ENCODE measurements at regions not wholly inside any gene's neighbourhood (a gene's known extent, or its start where the extent isn't known, plus 50 kb on each side); places are given as distances from the start of the nearest gene placed in this dataset.
"Not testable (repeated sequence)": the region's sequence is repeated elsewhere in the genome, so short reads cannot be mapped to it uniquely, and the experiment has no call there.

DNA sequence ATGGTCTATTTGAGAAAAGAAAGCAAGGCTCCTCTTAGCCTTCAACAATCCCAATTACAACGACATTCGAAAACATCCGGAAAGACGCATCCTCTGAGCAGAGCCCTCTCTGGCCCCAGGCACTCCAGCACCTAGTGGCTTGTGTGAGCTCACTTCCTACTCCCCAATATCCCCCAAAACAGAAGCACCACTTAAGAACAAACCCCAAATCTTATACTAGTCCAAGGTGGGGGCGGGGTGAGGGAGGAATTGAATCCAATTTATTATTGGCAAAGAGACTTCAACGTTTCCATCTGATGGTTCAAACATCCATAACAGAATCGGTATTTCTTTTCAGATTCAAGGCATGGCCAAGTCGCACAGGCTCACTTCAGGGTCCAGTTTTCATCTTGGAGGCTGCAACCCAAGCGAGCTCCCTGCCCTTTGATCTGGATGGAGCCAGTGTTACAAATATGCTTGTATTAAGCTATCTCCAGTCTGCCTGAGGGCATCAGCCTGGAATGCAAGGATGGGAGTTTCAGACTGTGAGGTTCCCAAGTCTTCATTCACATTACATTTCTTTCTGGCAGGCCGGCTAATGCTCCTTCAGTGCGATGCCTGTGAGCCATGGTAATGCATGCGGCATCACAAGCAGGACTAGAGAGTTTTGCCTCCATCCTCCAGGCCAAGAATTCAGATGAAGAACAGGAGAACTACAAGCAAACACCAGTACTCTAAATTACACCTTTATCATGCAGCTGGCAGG, 132.5 kb upstream of the FOXN3 start:
- no peak for DNase-seq (ENCODE audit: low read depth)
- TF ChIP-seq, protein P1, sequence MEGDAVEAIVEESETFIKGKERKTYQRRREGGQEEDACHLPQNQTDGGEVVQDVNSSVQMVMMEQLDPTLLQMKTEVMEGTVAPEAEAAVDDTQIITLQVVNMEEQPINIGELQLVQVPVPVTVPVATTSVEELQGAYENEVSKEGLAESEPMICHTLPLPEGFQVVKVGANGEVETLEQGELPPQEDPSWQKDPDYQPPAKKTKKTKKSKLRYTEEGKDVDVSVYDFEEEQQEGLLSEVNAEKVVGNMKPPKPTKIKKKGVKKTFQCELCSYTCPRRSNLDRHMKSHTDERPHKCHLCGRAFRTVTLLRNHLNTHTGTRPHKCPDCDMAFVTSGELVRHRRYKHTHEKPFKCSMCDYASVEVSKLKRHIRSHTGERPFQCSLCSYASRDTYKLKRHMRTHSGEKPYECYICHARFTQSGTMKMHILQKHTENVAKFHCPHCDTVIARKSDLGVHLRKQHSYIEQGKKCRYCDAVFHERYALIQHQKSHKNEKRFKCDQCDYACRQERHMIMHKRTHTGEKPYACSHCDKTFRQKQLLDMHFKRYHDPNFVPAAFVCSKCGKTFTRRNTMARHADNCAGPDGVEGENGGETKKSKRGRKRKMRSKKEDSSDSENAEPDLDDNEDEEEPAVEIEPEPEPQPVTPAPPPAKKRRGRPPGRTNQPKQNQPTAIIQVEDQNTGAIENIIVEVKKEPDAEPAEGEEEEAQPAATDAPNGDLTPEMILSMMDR (IDR thresholded peaks at IDR 0.05; ENCODE audit: insufficient read depth, low read depth, low read length, missing control alignments): no peak
- H3K4me3 ChIP-seq (ENCODE audit: low read length): no peak overlapping the region

DNA sequence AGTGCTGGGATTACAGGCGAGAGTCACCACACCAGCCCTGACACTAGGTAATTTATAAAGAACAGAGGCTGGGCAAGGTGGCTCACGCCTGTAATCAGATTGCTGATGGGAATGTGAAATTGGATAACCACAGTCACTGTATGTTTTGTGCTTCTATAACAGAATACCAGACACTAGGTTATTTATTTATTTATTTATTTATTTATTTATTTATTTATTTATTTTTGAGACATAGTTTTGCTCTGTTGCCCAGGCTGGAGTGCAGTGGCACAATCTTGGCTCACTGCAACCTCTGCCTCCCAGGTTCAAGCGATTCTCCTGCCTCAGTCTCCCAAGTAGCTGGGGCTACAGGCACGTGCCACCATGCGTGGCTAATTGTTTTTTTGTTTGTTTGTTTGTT, 130.0 kb upstream of the FOXN3 start:
- not testable (repeated sequence) for DNase-seq (ENCODE audit: low read depth); H3K4me3 ChIP-seq (ENCODE audit: low read length)

- H3K4me3 ChIP-seq (ENCODE audit: low read length): no peak overlapping the region
- TF ChIP-seq, protein P1 (IDR thresholded peaks at IDR 0.05; ENCODE audit: insufficient read depth, low read depth, low read length, missing control alignments): no peak
- DNase-seq (ENCODE audit: low read depth): peak; percentile 88
These were observed 127.7 kb upstream of the FOXN3 start for GRCh38 chr14:89544636-89545301.

DNA sequence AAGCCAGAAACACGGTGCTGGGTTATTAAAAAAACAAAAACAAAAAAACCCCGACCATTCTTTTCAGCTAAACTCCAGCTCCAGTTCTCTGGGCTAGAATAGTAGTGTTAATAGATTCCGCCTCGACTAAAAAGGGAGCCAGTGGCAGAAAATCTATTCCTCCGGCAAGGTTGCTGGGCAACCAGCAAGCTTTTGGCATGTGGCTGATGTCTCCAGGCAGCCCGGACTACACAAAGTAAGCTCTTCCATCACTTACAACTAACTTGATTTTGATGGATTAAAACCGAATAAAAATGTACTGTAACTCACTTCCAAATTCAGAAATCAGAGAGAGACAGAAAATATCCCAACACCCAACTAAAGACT, 126.4 kb upstream of the FOXN3 start:
- H3K4me3 ChIP-seq (ENCODE audit: low read length): no peak overlapping the region
- TF ChIP-seq, protein P1 (IDR thresholded peaks at IDR 0.05; ENCODE audit: insufficient read depth, low read depth, low read length, missing control alignments): no peak
- DNase-seq (ENCODE audit: low read depth): no peak

DNA sequence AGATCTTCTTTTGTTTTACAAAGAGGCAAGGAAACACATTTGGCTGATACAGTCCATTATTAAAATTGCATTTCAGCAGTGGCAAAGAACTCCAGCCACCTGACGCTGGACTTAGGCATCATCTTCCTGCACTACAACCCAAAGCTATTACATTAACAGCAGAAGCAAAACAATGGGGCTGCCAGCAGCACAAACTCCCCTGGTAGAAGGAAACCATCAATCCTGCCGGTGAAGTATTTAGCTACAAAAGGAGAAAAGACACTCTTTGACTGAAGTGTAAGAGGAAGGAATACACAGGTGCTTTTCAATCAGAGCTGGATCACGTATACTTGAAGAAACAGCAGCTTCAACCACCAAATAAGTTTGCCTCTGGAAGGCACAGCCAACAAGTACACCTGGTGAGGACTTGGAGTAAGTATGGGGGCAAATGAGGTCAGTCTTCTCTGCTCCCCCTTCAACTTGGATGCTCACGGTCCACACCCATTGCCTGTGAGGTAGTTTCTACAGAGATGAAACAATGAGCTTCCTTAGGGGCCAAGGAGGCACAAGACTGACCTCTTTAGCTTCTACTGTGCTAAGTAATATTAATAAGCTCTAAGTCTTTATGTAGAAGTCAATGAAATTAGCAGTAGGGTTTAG, 125.9 kb upstream of the FOXN3 start:
- no peak overlapping the region for H3K4me3 ChIP-seq (ENCODE audit: low read length)
- TF ChIP-seq, protein P1 (IDR thresholded peaks at IDR 0.05; ENCODE audit: insufficient read depth, low read depth, low read length, missing control alignments): no peak
- DNase-seq (ENCODE audit: low read depth): no peak

GRCh38 chr14:89540830-89541470, 123.9 kb upstream of the FOXN3 start:
- TF ChIP-seq, protein P1 (IDR thresholded peaks at IDR 0.05; ENCODE audit: insufficient read depth, low read depth, low read length, missing control alignments): no peak
- DNase-seq (ENCODE audit: low read depth): peak; percentile 66
- H3K4me3 ChIP-seq (ENCODE audit: low read length): no peak overlapping the region
